BJ (cell line): ENCODE measurements at regions not wholly inside any gene's neighbourhood (a gene's known extent, or its start where the extent isn't known, plus 50 kb on each side); places are given as distances from the start of the nearest gene placed in this dataset.

ENCODE experiments used
- CTCF ChIA-PET: fragments of 350-600 bp; formaldehyde crosslinking; extraction: SDS; loops from one replicate; lab custom pipeline; 2021; ENCODE audit warnings: antibody characterized with exemption, inconsistent platforms; lab: Yijun Ruan, JAX
- POLR2A ChIA-PET: fragments of 300-600 bp; sonication (Branson Sonifier 250); formaldehyde crosslinking; extraction: SDS; loops from one replicate; lab custom pipeline; 2021; ENCODE audit warnings: antibody characterized with exemption; lab: Charles Lee
- DNase-seq: peaks from one replicate; pipeline ENCODE4 v3.0.0-alpha.2; 2011; ENCODE audit warnings: low read depth
- H3K27me3 ChIP-seq: 2 replicates; pipeline ENCODE4 v1.6.0; 2011; ENCODE audit warnings: low read length; ENCODE audit not compliant: control insufficient read depth, insufficient read depth
- H3K36me3 ChIP-seq: 2 replicates; pipeline ENCODE4 v1.5.1; 2011; ENCODE audit warnings: low read length; ENCODE audit not compliant: control insufficient read depth, insufficient read depth
- H3K4me3 ChIP-seq: 2 replicates; pipeline ENCODE4 v1.5.1; 2011; ENCODE audit warnings: low read depth, mild to moderate bottlenecking, control low read depth, low read length
- TF ChIP-seq, protein P1 (sequence below): IDR thresholded peaks from 2 replicates; pipeline ENCODE4 v1.5.1; 2011; ENCODE audit warnings: low read depth, mild to moderate bottlenecking, control low read depth, inconsistent platforms, low read length, moderate library complexity; ENCODE audit not compliant: insufficient read depth

DNA sequence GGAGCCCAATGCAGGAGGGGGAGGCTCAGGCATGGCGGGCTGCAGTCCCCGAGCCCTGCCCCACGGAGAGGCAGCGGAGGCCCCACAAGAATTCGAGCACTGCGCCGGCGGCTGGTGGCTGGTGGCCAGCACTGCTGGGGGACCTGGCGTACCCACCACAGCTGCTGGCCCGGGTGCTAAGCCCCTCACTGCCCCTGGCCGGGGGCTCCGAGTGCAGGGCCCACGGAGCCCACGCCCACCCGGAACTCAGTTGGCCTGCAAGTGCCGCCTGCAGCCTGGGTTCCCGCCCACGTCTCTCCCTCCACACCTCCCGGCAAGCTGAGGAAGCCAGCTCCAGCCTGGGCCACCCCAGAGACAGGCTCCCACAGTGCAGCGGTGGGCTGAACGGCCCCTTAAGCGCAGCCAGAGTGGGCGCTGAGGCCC lies 780.3 kb downstream of the DTWD2 start:
- DNase-seq, result no peak
- H3K36me3 ChIP-seq, result no peaks in the 10 kb centered on the region
- ChIA-PET POLR2A (no interaction called here), CTCF (no interaction called here)
- TF ChIP-seq, protein P1, sequence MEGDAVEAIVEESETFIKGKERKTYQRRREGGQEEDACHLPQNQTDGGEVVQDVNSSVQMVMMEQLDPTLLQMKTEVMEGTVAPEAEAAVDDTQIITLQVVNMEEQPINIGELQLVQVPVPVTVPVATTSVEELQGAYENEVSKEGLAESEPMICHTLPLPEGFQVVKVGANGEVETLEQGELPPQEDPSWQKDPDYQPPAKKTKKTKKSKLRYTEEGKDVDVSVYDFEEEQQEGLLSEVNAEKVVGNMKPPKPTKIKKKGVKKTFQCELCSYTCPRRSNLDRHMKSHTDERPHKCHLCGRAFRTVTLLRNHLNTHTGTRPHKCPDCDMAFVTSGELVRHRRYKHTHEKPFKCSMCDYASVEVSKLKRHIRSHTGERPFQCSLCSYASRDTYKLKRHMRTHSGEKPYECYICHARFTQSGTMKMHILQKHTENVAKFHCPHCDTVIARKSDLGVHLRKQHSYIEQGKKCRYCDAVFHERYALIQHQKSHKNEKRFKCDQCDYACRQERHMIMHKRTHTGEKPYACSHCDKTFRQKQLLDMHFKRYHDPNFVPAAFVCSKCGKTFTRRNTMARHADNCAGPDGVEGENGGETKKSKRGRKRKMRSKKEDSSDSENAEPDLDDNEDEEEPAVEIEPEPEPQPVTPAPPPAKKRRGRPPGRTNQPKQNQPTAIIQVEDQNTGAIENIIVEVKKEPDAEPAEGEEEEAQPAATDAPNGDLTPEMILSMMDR, result no peak
- no peak overlapping the region for H3K4me3 ChIP-seq
- H3K27me3 ChIP-seq, result no peaks in the 10 kb centered on the region

DNA sequence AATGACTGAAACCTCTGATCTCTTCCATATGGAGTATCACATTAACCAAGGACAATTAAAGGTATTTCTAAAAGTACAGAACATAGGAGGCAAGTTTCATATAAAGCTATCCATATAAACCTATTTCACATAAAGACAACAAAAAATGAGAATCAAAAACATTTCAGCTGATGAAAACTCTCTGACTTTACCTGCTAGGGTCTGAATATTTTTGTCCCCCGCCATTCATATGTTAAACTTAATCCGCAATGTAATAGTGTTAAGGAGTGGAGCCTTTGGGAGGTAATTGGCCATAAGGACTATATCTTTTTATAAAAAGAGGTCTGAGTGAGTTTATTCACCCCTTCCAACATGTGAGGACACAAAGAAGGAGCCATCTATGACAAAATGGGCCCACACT lies 788.5 kb downstream of the DTWD2 start:
- CTCF ChIA-PET, result no interaction called here
- Histone ChIP-seq H3K4me3 (no peak overlapping the region), H3K27me3 (no peaks in the 10 kb centered on the region), H3K36me3 (no peaks in the 10 kb centered on the region)
- DNase-seq, result no peak
- POLR2A ChIA-PET, result no interaction called here
- TF ChIP-seq, protein P1, result no peak

DNA sequence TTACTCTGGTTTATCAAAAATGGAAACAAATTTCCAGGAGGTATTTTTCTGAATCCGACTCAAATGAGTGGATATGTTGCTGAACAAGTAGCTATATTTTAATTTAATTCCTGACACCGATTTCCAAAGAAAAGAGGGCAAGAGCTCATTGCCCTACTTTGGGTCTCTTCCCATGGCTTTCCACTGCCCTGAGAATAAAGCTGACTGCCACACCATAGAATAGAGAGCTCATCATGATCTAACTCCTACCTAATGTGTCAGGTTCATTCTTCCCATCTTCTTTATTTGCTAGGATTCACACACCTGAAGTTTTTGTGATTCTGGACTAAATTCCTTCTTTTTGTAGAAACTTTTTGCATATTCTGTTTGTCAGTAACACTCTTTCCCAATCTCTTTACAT lies 792.1 kb downstream of the DTWD2 start:
- no peaks in the 10 kb centered on the region for H3K36me3 ChIP-seq
- H3K4me3 ChIP-seq, result no peak overlapping the region
- POLR2A ChIA-PET, result interaction anchor here (0.7 kb wide), 1 partner anchor 19 kb away, joined by 7 read pairs; no protein-coding TSS in a partner anchor
- CTCF ChIA-PET, result no interaction called here
- H3K27me3 ChIP-seq, result no peaks in the 10 kb centered on the region
- DNase-seq, result no peak
- TF ChIP-seq, protein P1, result no peak

DNA sequence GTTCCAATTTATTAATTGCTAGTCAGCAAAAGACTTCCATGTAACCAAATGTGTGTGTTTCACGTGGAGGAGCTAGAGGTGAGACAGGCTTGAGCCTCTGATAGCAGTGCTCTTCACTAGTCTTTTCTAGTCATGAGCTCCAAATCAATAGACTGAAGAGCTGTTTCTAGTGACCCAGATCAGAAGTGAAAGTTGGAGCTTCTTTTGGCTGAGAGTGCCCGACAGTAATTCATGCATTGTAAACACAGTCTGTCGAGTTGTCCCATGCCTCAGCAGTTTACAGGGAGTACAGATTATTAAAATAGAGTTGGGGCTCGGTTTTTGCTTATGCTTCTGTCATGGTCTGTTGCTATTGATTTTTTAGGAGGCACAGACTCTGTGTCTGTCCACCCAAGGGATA lies 793.1 kb downstream of the DTWD2 start:
- ChIA-PET POLR2A (no interaction called here), CTCF (no interaction called here)
- Histone ChIP-seq H3K4me3 (no peak overlapping the region), H3K36me3 (no peaks in the 10 kb centered on the region), H3K27me3 (no peaks in the 10 kb centered on the region)
- no peak for DNase-seq
- TF ChIP-seq, protein P1, result no peak

DNA sequence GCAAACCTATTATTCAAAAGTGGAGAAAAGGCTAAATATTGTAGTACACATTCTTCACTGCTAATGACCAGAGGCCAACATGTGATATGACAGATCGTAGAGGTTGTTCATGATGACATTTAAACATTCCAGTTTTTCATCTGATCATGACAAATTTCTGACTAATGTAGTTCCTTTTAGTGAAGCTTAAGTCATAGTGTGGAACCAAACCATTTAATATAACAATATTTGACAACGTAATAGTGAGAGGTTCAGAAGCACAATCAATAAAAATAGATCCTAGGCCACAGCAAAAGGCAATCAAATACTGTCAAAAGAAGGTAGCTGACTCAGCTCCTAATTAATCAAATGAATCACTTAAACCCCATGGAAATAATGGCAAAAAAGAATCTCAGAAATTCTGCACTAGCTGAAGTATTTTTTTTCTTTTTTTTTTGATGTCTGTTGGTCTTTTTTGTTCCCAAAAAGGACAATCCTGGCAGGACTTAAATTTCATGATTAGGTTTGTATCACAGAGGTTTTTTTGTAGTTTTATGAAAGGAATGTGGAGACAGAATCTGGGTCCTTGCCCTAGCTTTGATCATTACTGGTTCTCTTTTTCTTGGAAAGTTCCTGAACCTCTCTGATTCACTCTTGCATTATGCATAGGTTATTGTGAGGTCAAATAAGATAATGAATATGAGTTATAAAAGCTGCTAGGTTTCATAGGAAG lies 795.0 kb downstream of the DTWD2 start:
- Histone ChIP-seq H3K4me3 (no peak overlapping the region), H3K27me3 (no peaks in the 10 kb centered on the region), H3K36me3 (no peaks in the 10 kb centered on the region)
- ChIA-PET POLR2A (no interaction called here), CTCF (interaction anchor here (2.0 kb wide), 1 partner anchor 9 kb away, joined by 10 read pairs; no protein-coding TSS in a partner anchor)
- TF ChIP-seq, protein P1, result no peak
- no peak for DNase-seq
